OCI-LY7 (cell line): ENCODE measurements at regions not wholly inside any gene's neighbourhood (a gene's known extent, or its start where the extent isn't known, plus 50 kb on each side); places are given as distances from the start of the nearest gene placed in this dataset.
A peak's percentile ranks its signal among the peaks of the same experiment; 100 is the strongest.

ENCODE experiments used
- BruUV-seq: library from RNA; stranded (reverse); fragments of 400-500 nt; replicated peaks from 2 replicates; lab custom pipeline; 2021; lab: Mats Ljungman, UMichigan
- CTCF ChIA-PET: fragments of 300-600 bp; sonication (Branson Sonifier 250); formaldehyde crosslinking; loops from one replicate; lab custom pipeline; 2022; ENCODE audit warnings: antibody characterized with exemption; ENCODE audit not compliant: unreplicated experiment; lab: Charles Lee
- POLR2A ChIA-PET: fragments of 300-600 bp; sonication (Branson Sonifier 250); formaldehyde crosslinking; loops from one replicate; lab custom pipeline; 2022; ENCODE audit warnings: antibody characterized with exemption; lab: Charles Lee
- DNase-seq: peaks from one replicate; pipeline ENCODE4 v3.0.0-alpha.2; 2015; ENCODE audit warnings: low spot score
- H2AFZ ChIP-seq: fragments of 200-600 bp; sonication (generic), shearing (Covaris generic); 2 replicates; pipeline ENCODE4 v1.6.1; 2014; ENCODE audit warnings: mild to moderate bottlenecking, antibody characterized with exemption, low read length, moderate library complexity
- H3K27ac ChIP-seq: fragments of 200-600 bp; sonication (generic); 2 replicates; pipeline ENCODE4 v1.5.1; 2014; ENCODE audit warnings: mixed run types, low read depth, mild to moderate bottlenecking, moderate library complexity, low read length, inconsistent platforms; ENCODE audit not compliant: poor library complexity, severe bottlenecking
- H3K36me3 ChIP-seq: fragments of 200-600 bp; sonication (generic); 2 replicates; pipeline ENCODE4 v1.6.1; 2014; ENCODE audit warnings: mild to moderate bottlenecking, antibody characterized with exemption, low read length, moderate library complexity, mixed read lengths; ENCODE audit not compliant: insufficient read depth
- H3K4me1 ChIP-seq: fragments of 200-600 bp; sonication (generic); 2 replicates; pipeline ENCODE4 v1.5.1; 2014; ENCODE audit warnings: mild to moderate bottlenecking, low read length; ENCODE audit not compliant: insufficient read depth, poor library complexity, severe bottlenecking
- H3K4me2 ChIP-seq: fragments of 200-600 bp; sonication (generic); 2 replicates; pipeline ENCODE4 v1.6.1; 2014; ENCODE audit warnings: mild to moderate bottlenecking, low read length
- H3K4me3 ChIP-seq: fragments of 200-600 bp; sonication (generic); 2 replicates; pipeline ENCODE4 v1.5.1; 2014; ENCODE audit warnings: mild to moderate bottlenecking, low read depth, low read length; ENCODE audit not compliant: poor library complexity, severe bottlenecking
- H3K79me2 ChIP-seq: fragments of 200-600 bp; sonication (generic); 2 replicates; pipeline ENCODE4 v1.6.1; 2016; ENCODE audit warnings: low read depth, mild to moderate bottlenecking, low read length, moderate library complexity, mixed read lengths; ENCODE audit not compliant: insufficient read depth
- H3K9me2 ChIP-seq: fragments of 200-600 bp; sonication (generic); 2 replicates; pipeline ENCODE4 v1.6.1; 2016; ENCODE audit warnings: mild to moderate bottlenecking, low read length, mixed read lengths; ENCODE audit not compliant: insufficient read depth
- H3K9me3 ChIP-seq: fragments of 200-600 bp; sonication (generic); 2 replicates; pipeline ENCODE4 v1.6.1; 2014; ENCODE audit warnings: mild to moderate bottlenecking, mixed run types, low read length, mixed read lengths
- H4K20me1 ChIP-seq: fragments of 200-600 bp; sonication (generic); 2 replicates; pipeline ENCODE4 v1.6.1; 2014; ENCODE audit warnings: mild to moderate bottlenecking, antibody characterized with exemption, low read length, moderate library complexity, mixed read lengths; ENCODE audit not compliant: insufficient read depth
- EZH2phosphoT487 ChIP-seq: fragments of 200-600 bp; sonication (generic); IDR thresholded peaks from 2 replicates; pipeline ENCODE4 v1.6.1; 2018; ENCODE audit warnings: low read depth, borderline replicate concordance, mild to moderate bottlenecking, mixed run types, antibody characterized with exemption, low read length, moderate library complexity, mixed read lengths
- intact Hi-C: fragments of 100-400 bp; cut with micrococcal nuclease; formaldehyde crosslinking; loops from one replicate; pipeline ENCODE4 v1.10.0; 2022; ENCODE audit not compliant: unreplicated experiment
- TF ChIP-seq, protein P1 (sequence below): fragments of 200-600 bp; sonication (generic); conservative IDR thresholded peaks from 2 replicates; pipeline ENCODE4 v1.5.1; 2014; ENCODE audit warnings: mild to moderate bottlenecking, antibody characterized with exemption, low read length, moderate library complexity, mixed read lengths

DNA sequence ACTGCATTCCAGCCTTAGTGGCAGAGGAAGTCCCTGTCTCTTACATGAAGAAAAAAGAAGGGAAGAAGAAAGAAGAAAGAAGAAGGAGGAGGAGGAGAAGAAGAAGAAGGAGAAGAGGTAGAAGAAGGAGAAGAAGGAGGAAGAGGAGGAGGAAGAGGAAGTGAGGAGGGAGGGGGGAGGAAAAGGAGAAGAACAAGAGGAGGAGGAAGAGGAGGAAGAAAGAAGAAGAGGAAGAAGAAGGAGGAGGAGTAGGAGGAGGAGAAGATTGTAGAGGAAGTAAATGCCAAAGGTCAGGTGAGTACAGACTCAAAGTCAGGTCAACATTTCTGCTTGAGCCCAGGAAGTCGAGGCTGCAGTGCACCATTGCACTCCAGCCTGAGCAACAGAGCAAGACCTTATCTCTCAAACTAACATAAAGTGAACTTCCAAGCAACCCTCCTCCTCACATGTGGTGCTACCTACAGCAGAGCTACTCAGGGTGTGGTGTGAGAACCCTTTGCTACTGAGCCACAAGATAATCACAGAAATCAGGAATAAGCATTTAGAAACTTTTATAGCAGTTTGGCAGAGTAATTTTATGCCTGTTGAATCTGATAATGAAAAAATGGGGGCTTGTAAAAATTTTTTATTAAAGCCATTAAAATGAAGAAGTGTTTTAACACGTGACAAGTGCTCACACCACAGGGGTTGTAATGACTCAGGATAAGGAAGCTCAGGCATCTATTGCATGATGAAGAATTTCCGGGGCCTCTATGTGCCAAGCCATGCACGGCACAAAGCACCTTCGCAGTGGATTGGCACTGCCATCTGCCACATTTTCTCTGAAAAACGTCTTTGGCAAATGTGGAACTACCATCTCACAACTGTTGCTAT, 224.9 kb upstream of the AUTS2 start:
- Histone ChIP-seq H3K4me2 (peak overlapping the region; percentile 40), H3K4me1 (peaks cover 13% of the 10 kb centered on the region), H3K79me2 (no peaks in the 10 kb centered on the region), H3K27ac (peak overlapping the region; percentile 33), H3K36me3 (no peaks in the 10 kb centered on the region), H3K9me3 (no peaks in the 10 kb centered on the region), H2AFZ (peak overlapping the region; percentile 83), H3K9me2 (no peaks in the 10 kb centered on the region), H4K20me1 (no peaks in the 10 kb centered on the region), H3K4me3 (no peak overlapping the region)
- TF ChIP-seq, protein P1, sequence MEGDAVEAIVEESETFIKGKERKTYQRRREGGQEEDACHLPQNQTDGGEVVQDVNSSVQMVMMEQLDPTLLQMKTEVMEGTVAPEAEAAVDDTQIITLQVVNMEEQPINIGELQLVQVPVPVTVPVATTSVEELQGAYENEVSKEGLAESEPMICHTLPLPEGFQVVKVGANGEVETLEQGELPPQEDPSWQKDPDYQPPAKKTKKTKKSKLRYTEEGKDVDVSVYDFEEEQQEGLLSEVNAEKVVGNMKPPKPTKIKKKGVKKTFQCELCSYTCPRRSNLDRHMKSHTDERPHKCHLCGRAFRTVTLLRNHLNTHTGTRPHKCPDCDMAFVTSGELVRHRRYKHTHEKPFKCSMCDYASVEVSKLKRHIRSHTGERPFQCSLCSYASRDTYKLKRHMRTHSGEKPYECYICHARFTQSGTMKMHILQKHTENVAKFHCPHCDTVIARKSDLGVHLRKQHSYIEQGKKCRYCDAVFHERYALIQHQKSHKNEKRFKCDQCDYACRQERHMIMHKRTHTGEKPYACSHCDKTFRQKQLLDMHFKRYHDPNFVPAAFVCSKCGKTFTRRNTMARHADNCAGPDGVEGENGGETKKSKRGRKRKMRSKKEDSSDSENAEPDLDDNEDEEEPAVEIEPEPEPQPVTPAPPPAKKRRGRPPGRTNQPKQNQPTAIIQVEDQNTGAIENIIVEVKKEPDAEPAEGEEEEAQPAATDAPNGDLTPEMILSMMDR = no peak
- TF ChIP-seq EZH2phosphoT487 = no peak
- peak; percentile 60 for DNase-seq
- CTCF ChIA-PET = no interaction called here
- intact Hi-C loops = no loop called here
- no TSS peak for BruUV-seq
- POLR2A ChIA-PET = interaction anchor here (0.6 to 0.7 kb wide), 4 partner anchors 31 to 789 kb away, joined by 3 to 8 read pairs (median 3); no protein-coding TSS in a partner anchor

DNA sequence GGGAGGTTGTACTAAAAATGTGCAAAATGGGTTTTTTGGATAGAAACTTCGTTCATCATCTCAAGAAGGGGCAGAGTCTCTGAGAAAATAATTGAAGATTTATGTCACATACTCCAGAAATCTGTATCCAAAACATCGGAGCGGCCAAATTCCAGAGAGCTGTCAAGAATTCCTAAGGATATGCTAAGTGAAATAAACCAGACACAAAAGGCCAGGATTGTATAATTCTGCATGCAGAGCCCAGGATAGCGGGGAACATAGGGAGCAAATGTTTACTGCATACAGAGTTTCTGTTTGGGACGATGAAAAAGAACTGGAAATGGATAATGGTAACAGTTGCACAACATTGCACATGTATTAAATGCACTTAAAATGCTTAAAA, 224.2 kb upstream of the AUTS2 start:
- H2AFZ ChIP-seq = peak overlapping the region; percentile 83; the same call in 1 of the 2 replicates
- no peak overlapping the region for H3K4me3 ChIP-seq
- ChIA-PET POLR2A (interaction anchor here (0.6 kb wide), 1 partner anchor 17 kb away, joined by 3 read pairs; no protein-coding TSS in a partner anchor), CTCF (no interaction called here)
- H3K9me3 ChIP-seq = no peaks in the 10 kb centered on the region
- intact Hi-C loops = no loop called here
- no peak for DNase-seq
- peak overlapping the region; percentile 40 for H3K4me2 ChIP-seq
- no peak for TF ChIP-seq EZH2phosphoT487
- TF ChIP-seq, protein P1 = no peak
- H3K4me1 ChIP-seq = peaks cover 18% of the 10 kb centered on the region
- H4K20me1 ChIP-seq = no peaks in the 10 kb centered on the region
- no TSS peak for BruUV-seq
- H3K36me3 ChIP-seq = no peaks in the 10 kb centered on the region
- peak overlapping the region; percentile 33 for H3K27ac ChIP-seq
- no peaks in the 10 kb centered on the region for H3K9me2 ChIP-seq
- H3K79me2 ChIP-seq = no peaks in the 10 kb centered on the region

DNA sequence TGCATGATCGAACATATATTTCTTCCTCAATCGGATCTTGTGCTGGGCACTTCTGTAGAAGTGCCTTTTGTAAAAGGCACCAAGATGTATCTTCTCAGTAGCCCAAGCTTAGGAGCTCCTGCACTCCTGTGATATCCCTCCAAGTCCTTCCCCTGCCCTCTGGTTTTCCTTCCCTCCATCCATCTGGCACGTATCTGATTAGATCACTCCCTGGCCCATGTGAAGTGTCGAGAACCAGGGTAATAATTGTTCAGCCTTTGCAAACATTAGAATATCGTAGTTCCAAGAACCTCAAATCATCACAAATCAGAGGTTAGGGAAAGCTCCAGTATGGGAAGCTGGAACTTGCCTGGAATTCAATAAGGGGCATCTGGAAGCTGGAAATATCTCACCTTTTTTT, 221.1 kb upstream of the AUTS2 start:
- Histone ChIP-seq H3K27ac (no peak overlapping the region), H3K36me3 (no peaks in the 10 kb centered on the region), H3K4me1 (peaks cover 18% of the 10 kb centered on the region), H3K9me2 (no peaks in the 10 kb centered on the region), H3K9me3 (no peaks in the 10 kb centered on the region), H3K4me2 (no peak overlapping the region), H3K79me2 (no peaks in the 10 kb centered on the region), H4K20me1 (no peaks in the 10 kb centered on the region), H3K4me3 (no peak overlapping the region), H2AFZ (no peak overlapping the region)
- TF ChIP-seq, protein P1 = no peak
- intact Hi-C loops = no loop called here
- ChIA-PET POLR2A (interaction anchor here (0.6 to 1.1 kb wide), 6 partner anchors 8 to 760 kb away, joined by 3 to 5 read pairs (median 3); no protein-coding TSS in a partner anchor), CTCF (no interaction called here)
- DNase-seq = no peak
- BruUV-seq = no TSS peak
